ENCODE measurements at regions not wholly inside any gene's neighbourhood (a gene's known extent, or its start where the extent isn't known, plus 50 kb on each side); places are given as distances from the start of the nearest gene placed in this dataset.
"Not testable (repeated sequence)": the region's sequence is repeated elsewhere in the genome, so short reads cannot be mapped to it uniquely, and the experiment has no call there.

- DNase-seq (ENCODE audit: low read depth), result peak; percentile 17
- TF ChIP-seq CTCF (IDR thresholded peaks at IDR 0.05; ENCODE audit: insufficient read depth, low read depth, low read length, missing control alignments), result no peak
- H3K4me3 ChIP-seq (ENCODE audit: low read length), result no peak overlapping the region
Observed at GRCh38 chr12:46516933-46517578, 144.5 kb upstream of the SLC38A2 start.

DNA sequence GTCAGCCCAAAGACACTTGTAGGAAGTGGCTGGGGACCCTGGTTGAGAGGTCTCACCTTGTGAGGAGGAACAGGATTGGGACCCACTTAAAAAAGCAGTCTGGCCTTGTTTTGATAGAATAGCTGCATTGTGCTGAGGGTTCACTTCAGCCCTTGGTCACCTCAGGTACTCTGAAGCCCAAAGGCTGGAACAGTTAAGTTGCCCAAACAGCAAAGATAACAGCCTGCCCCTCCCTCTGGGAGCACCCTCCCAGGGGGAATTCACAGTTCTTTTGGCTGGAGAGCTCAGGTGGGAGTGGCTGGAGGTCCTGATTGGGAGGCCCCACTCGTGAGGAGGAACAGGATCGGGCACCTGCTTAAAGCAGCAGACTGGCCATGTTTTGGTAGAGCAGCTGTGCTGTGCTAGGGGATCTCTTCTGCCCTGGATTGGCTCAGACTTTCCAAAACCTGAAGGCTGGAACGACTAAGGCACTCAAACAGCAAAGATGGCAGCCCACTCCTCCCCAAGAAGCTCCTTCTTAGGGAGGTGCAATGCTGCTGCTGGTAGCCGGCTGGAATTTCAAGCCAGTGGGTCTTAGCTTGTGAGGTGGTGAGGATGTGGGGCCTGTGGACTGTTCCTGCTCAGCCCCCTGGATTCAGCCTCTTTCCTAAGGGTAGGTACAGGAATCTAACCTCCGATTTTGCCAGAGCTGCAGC lies 143.8 kb upstream of the SLC38A2 start:
- DNase-seq (ENCODE audit: low read depth), result no peak
- TF ChIP-seq CTCF (IDR thresholded peaks at IDR 0.05; ENCODE audit: insufficient read depth, low read depth, low read length, missing control alignments), result no peak
- H3K4me3 ChIP-seq (ENCODE audit: low read length), result no peak overlapping the region

DNA sequence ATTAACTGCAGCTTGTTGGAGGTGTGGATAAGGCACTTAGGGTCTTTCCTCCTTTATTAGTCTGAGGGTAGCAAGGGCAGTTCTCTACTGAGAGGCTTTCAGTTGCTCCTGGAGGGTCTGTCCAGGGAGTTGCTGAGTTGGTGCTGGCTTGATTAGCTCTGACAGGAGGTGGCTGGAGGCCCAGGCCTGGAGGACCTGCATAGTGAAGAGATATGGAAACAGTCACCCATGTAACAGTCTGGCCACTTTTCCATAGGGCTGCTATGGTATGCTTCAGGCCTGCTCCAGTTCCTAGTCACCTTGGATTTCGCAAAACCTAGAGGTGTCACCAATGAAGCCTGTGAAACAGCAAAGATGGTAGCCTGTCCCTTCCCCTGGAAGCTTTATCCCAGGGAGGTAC lies 143.3 kb upstream of the SLC38A2 start:
- no peak for TF ChIP-seq CTCF (IDR thresholded peaks at IDR 0.05; ENCODE audit: insufficient read depth, low read depth, low read length, missing control alignments)
- no peak overlapping the region for H3K4me3 ChIP-seq (ENCODE audit: low read length)
- DNase-seq (ENCODE audit: low read depth), result no peak

DNA sequence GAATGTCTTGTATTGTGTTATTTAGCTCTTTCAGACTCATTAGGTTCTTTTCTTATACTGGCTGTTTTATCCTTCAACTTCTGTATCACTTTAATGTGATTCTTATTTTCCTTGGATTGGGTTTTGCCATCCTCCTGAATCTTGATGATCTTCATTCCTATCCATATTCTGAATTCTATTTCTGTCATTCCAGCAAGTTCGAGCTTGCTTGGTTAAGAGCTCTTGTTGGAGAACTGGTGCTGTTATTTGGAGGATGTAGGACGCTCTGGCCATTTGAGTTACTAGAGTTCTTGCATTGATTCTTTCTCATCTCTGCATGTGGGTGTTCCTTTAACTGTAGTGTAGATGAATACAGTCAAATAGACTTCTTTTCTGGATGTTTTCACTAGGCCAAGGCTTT lies 142.3 kb upstream of the SLC38A2 start:
- H3K4me3 ChIP-seq (ENCODE audit: low read length), result no peak overlapping the region
- DNase-seq (ENCODE audit: low read depth), result peak; percentile 46
- TF ChIP-seq CTCF (IDR thresholded peaks at IDR 0.05; ENCODE audit: insufficient read depth, low read depth, low read length, missing control alignments), result no peak

DNA sequence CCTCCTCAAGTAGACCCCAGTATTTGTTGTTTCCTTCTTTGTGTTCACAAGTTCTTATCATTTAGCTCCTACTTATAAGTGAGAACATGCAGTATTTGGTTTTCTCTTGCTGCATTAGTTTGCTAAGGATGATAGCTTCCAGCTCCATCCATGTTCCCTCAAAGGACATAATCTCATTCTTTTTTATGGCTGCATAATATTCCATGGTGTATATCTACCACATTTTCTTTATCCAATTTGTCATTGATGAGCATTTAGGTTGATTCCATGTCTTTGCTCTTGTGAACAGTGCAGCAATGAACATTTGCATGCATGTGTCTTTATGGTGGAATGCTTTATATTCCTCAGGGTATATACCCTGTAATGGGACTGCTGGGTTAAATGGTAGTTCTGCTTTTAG lies 137.7 kb upstream of the SLC38A2 start:
- not testable (repeated sequence) for H3K4me3 ChIP-seq (ENCODE audit: low read length); DNase-seq (ENCODE audit: low read depth)

DNA sequence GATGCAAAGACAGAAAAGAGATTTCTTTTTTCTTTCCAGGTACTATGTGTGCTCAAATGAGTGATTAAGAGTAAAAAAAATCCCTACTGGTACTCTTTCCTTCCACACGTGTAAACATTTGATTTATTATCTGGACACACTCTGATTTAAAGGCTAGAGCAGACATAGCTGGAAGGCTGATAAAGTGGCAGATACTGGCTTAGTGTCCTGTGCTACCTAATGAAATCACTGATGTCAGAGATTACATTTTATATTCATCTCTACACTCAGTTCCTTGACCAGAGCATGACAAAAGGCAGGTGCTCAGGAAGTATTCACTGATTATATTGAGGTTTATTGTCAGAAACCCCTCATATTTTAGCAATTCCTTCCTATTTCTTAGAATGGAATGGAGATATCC lies 136.6 kb upstream of the SLC38A2 start:
- H3K4me3 ChIP-seq (ENCODE audit: low read length), result no peak overlapping the region
- no peak for TF ChIP-seq CTCF (IDR thresholded peaks at IDR 0.05; ENCODE audit: insufficient read depth, low read depth, low read length, missing control alignments)
- DNase-seq (ENCODE audit: low read depth), result no peak

GRCh38 chr12:46508651-46509050 lies 136.1 kb upstream of the SLC38A2 start:
- no peak for DNase-seq (ENCODE audit: low read depth)
- H3K4me3 ChIP-seq (ENCODE audit: low read length), result no peak overlapping the region
- no peak for TF ChIP-seq CTCF (IDR thresholded peaks at IDR 0.05; ENCODE audit: insufficient read depth, low read depth, low read length, missing control alignments)

Measured in epithelial cell of esophagus (primary cell).